NK-92 (cell line): ENCODE measurements at regions not wholly inside any gene's neighbourhood (a gene's known extent, or its start where the extent isn't known, plus 50 kb on each side); places are given as distances from the start of the nearest gene placed in this dataset.
"Not testable (repeated sequence)": the region's sequence is repeated elsewhere in the genome, so short reads cannot be mapped to it uniquely, and the experiment has no call there.

Source experiments
- DNase-seq: peaks from one replicate; lab custom pipeline; 2025; ENCODE audit not compliant: unreplicated experiment; lab: John Stamatoyannopoulos, UW

GRCh38 chr19:27955485-27956480 lies 1257.2 kb downstream of the UQCRFS1 start:
- DNase-seq = no peak

DNA sequence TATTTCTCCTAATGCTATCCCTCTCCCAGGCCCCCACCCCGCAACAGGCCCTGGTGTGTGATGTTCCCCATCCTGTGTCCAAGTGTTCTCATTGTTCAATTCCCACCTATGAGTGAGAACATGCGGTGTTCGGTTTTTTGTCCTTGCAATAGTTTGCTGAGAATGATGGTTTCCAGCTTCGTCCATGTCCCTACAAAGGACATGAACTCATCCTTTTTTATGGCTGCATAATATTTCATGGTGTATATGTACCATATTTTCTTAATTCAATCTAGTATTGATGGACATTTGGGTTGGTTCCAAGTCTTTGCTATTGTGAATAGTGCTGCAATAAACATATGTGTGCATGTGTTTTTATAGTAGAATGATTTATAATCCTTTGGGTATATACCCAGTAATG lies 1270.3 kb downstream of the UQCRFS1 start:
- DNase-seq = not testable (repeated sequence)

DNA sequence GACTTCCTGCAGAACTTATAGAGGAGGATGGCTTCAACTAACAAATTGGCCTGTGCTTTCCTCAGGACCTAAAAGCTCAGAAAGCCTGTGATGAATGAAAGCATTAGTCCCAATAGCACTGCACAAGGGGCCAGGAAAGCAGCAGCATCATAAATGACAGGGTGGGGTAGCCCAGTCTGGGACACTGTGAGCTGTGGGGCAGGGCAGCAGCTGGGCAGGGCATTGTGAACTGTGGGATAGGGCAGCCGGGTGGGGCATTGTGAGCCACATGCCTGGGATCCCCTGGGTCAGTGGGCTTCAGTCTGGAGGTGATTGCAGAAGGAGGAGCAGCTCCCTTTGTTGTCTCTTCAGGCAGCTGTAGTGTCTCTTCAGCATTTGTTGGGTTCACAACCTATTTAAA lies 1276.8 kb downstream of the UQCRFS1 start:
- no peak for DNase-seq

DNA sequence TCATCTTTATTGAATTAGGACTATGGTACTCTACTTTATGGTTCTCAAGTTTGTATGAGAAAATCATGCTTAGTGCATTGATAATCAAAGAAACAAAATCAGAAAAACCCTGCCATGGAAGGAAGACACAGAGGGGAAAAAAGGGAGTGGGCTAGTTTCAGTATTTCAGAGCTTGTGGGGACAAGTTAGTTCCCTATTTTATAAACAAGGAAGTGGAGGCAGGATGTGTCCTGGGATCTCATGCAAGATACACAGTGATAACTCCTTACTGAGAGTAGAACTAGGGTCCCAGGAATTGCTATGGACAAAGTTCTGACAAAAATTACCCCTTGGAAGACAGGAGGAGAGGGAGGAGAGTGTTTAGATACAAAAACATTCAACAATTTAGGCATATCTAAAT lies 1277.3 kb downstream of the UQCRFS1 start:
- DNase-seq = no peak

- no peak for DNase-seq
These were observed 1283.6 kb downstream of the UQCRFS1 start for GRCh38 chr19:27929399-27929798.

GRCh38 chr19:27925202-27925601 lies 1287.7 kb downstream of the UQCRFS1 start:
- DNase-seq = no peak

GRCh38 chr19:27922970-27923369 lies 1290.0 kb downstream of the UQCRFS1 start:
- DNase-seq = no peak

DNA sequence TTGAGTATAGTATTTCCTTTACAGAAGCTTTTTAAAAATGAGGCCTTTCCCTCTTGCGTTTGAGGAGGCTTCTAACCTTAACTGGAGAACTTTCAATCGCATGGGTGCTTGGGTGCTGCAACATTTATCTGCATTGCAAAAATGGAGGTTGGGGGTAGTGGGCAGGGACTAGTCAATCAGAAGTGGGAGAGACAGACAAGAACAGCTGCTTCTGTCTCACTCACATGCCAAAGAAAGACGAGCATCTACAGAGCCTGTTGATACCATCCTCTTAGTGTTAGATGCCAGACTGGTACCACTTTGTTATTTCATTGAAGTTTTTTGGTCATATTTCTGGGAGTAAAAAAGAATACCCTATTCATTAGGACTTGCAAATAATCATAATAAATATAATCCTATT lies 1292.2 kb downstream of the UQCRFS1 start:
- DNase-seq = no peak

GRCh38 chr19:27918818-27919217 lies 1294.1 kb downstream of the UQCRFS1 start:
- no peak for DNase-seq

- no peak for DNase-seq
These were observed 1301.6 kb downstream of the UQCRFS1 start for GRCh38 chr19:27911122-27911898.

GRCh38 chr19:27909861-27910260 lies 1303.1 kb downstream of the UQCRFS1 start:
- DNase-seq = no peak

GRCh38 chr19:27909185-27909840 lies 1303.6 kb downstream of the UQCRFS1 start:
- no peak for DNase-seq

DNA sequence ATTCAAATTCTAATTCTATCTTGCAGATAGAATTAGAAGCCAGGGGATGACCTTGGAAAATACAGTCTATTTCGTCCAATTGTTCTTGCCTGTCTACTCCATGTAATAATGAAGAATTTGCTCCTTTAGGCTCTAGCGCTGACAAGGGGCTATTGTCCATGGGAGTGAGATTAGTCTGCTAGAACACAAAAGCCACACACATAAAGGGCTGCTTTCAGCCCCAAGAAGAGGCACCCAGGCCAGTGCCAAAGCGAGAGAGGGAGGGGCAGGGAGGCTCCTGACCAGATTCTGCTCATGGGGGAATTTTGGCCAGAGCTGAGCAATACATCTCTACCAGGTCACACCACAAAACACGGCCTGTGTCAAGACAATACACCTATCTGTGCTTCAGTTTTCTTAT lies 1306.9 kb downstream of the UQCRFS1 start:
- no peak for DNase-seq

DNA sequence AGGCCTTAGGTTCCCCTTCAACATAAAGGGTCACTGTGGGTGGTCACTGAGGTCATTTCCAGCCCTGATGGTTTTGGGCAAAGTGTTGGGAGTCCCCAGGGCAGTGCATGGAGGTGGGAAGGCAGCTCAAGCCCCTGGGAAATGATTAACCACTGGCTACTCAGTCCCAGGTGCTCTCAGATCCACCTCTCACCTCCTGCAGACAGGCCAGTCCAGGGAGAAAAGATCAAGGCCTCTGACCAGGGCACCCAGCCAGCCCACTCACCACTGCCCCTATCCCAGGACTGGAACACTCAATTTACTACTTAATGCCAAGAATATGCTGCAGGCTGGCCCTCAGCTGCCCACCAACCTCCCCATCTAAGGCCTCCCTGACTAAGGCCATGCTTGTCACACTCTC lies 1307.9 kb downstream of the UQCRFS1 start:
- no peak for DNase-seq

DNA sequence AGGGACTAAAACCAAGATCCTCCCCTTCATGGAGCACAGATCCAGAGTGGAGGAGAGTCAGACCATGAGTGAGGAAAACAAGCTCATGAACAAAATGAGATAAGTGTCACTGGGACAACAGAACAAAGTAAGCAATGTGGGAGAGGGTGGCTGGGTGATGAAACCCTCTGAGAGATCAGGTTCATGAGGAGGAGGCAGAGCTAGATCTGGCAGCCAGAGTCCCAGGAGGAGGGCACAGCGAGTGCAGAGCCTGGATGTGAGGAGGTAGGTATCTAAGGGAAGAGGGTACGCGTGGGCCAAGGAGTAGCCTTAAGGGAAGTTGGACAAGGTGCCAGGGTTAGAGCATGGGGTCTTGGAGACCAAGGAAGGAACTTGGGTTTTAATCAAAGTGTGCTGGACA lies 1311.9 kb downstream of the UQCRFS1 start:
- no peak for DNase-seq

GRCh38 chr19:27896091-27896490 lies 1316.9 kb downstream of the UQCRFS1 start:
- DNase-seq = no peak

DNA sequence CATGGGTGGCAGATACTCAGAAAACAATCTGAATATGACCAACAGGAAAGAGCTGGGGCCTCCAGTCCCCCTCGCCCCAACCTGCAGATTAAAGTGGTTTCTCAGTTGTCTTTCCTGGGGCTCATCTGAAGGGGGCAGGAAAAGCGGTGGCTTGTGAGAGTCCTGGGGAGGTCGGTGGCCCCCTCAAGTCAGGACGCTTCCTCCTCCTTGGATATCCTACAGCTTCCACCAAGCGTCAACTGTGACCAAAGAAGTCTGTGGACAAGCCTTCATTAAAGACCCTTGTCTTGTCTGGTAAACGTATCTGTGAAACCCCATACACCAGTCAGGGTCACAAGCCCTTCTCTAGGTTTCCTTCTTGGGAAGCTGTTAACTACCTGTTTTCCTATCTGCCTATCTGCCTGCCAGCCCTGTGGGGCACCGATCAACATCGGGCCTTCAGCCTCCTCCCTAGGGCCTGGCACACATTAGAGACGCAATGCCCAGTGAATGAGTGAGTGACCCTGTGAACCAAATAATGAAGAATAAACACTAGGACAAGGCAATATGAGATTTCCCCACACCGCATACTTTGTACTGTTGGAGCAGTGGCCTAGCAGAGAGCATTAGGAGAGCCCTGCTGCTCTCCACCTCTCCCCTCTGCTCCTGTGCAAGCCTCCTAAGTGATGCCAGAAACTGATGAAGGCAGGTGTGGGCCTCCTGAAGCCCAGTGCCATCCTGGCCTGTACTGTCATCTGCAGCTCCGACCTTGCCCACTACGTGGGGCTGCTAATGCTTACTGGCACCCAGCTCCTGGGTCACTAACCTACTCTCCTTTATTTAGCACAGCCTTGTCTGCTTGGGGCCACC lies 1317.8 kb downstream of the UQCRFS1 start:
- DNase-seq = no peak

DNA sequence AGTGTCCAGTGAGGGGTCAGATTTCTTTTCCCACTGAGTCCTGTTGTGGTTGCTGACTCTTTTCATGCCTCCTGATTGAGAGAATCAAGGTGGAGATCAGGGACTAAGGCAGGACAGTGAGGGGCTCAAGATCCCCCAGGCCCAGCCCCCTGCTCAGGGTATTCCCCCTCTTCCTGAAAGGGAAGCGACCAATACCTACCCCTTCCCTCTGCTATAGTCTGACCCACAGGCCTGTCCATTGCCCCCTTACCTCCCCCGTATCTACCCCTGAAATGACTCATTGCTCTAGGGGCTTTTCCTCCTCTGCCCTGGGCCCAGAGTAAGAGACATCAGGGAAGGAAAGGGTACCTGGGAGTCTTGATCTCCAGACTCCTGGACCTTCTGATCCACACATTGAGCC lies 1320.5 kb downstream of the UQCRFS1 start:
- DNase-seq = no peak

GRCh38 chr19:27891411-27891810 lies 1321.5 kb downstream of the UQCRFS1 start:
- no peak for DNase-seq

DNA sequence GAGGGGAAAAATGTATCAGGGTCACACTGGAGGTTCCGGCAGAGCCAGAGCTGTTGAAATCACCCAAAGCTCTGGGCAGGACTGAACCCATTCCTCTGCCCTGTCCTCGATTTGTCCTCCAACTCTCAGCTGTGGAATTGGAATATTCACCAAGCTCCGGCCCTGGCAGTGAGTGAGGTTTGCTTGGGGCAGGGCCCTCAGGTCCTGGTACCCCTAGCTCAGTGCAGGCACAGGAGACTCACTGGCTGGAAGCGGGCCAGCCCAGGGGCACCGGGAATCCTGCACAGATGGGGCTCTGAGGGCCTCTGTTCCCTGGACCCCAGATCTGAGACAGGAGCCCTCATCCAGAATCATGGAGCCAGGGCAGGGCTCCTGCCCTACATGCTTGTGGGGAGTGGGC lies 1322.3 kb downstream of the UQCRFS1 start:
- DNase-seq = no peak

DNA sequence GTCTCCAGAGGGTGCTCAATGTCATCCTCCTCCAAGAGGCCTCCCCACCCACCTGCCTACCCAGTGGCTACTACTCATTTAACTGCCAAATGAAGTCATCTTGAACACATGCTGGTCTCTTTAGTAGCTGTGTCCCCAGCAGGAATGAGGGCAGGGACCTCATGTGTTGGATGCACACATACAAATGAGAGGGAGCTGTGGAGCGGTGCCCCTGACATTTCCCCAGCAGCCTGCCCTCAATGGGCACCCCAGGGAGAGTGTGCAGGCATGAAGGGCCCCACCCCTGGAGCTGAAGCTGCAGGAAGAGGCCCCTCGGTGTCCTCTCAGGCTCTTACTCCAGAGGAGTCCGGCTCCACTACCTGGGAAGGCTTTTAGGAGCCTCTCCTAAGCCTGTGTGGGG lies 1322.7 kb downstream of the UQCRFS1 start:
- no peak for DNase-seq
